PC-9 (cell line): ENCODE measurements at regions not wholly inside any gene's neighbourhood (a gene's known extent, or its start where the extent isn't known, plus 50 kb on each side); places are given as distances from the start of the nearest gene placed in this dataset.

Source experiments
- EZH2 ChIP-seq: fragments of 200-600 bp; sonication (generic); IDR thresholded peaks from 2 replicates; pipeline ENCODE4 v1.8.0; 2017; ENCODE audit warnings: antibody characterized with exemption, low read depth
- TF ChIP-seq, protein P1 (sequence below): fragments of 200-600 bp; sonication (generic); conservative IDR thresholded peaks from 2 replicates; pipeline ENCODE4 v1.6.1; 2017; ENCODE audit warnings: mixed run types, antibody characterized with exemption, mild to moderate bottlenecking, moderate library complexity

DNA sequence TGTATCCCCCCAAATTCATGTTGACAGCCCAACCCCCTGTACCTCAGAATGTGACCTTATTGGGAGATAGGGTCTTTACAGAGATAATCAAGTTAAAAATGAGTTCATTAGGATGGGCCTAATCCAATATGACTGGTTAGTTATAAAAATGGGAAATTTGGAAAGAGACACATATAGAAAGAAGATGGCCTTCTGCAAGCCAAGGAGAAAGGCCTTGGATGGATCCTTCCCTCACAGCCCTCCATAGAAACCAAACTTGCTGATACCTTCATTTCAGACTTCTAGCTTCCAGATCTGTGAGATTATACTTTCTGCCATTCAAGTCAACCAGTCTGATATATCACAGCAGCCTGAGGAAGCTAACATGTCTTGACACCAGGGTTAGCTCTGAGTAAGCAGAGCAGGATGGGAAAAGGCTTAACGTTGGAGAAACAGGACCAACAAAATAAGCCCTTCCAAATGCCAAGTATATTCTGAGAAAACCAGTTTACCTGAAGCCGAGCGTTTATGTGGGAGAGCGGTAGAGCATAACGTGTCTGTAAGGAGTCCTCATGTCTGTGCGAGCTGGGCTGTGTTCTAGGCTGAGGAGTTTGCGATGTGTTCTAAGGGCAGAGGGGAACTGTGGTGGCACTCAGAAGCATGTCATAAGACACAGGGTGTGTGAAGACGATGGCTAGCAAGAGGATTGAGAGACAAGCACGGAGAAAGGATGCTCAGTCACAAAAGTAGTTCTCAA lies 206.1 kb downstream of the PIK3R1 start:
- TF ChIP-seq, protein P1, sequence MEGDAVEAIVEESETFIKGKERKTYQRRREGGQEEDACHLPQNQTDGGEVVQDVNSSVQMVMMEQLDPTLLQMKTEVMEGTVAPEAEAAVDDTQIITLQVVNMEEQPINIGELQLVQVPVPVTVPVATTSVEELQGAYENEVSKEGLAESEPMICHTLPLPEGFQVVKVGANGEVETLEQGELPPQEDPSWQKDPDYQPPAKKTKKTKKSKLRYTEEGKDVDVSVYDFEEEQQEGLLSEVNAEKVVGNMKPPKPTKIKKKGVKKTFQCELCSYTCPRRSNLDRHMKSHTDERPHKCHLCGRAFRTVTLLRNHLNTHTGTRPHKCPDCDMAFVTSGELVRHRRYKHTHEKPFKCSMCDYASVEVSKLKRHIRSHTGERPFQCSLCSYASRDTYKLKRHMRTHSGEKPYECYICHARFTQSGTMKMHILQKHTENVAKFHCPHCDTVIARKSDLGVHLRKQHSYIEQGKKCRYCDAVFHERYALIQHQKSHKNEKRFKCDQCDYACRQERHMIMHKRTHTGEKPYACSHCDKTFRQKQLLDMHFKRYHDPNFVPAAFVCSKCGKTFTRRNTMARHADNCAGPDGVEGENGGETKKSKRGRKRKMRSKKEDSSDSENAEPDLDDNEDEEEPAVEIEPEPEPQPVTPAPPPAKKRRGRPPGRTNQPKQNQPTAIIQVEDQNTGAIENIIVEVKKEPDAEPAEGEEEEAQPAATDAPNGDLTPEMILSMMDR, result no peak
- no peak for TF ChIP-seq EZH2
